CD4-positive, alpha-beta T cell treated with Interleukin-1 beta for 1 hour (primary cell): ENCODE measurements at regions not wholly inside any gene's neighbourhood (a gene's known extent, or its start where the extent isn't known, plus 50 kb on each side); places are given as distances from the start of the nearest gene placed in this dataset.
"Not testable (repeated sequence)": the region's sequence is repeated elsewhere in the genome, so short reads cannot be mapped to it uniquely, and the experiment has no call there.

ENCODE experiments used
- DNase-seq, 2 donors: peaks; one replicate each; pipeline ENCODE4 v3.0.0-alpha.2; 2020 to 2022

DNA sequence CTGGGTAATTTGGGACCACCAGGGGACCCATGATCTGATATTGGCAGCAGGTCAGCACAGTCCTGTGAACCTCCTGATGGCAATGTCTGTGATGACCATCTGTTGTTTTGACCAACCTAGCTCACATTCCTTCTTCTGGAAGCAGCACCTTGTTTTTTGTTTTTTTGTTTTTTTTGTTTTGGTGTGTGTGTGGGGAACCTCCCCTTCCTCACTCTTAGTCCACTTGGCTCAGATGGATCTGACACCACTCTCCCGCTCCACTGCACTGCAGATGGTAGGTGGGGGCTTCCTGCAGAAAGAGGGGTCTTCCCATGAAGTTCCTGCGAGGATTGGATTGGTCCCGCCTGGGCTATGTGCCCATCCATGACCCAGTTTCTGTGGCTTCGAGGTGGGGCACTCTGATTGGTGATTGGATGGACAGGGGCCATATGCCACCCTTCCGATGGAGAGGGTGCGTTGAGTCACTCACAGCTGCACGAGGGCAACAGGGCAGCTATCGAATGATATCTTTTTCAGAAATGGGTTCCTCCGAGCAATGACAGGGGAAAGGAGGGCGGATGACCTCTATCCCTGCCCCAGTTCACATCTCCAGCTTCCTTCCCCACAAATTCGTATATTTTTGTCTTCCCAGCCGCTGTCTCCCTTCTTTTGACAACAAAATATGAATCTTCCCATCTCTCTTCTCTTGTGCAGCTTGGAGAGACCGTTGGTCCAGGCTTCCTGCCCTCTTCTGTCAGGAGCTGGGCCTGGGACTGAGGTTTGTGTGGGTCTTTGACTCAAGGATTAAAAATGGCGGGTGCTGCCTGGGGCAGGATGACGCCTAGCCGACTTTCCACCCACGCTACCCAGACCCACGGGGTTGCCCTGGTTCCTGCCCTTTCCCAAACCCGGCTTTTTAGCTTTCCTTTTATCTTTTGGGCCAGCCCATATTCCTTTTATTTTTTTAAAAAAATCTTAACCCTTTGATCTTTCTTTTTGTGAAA, 132.1 kb upstream of the KCNG1 start:
- DNase-seq: no peak

DNA sequence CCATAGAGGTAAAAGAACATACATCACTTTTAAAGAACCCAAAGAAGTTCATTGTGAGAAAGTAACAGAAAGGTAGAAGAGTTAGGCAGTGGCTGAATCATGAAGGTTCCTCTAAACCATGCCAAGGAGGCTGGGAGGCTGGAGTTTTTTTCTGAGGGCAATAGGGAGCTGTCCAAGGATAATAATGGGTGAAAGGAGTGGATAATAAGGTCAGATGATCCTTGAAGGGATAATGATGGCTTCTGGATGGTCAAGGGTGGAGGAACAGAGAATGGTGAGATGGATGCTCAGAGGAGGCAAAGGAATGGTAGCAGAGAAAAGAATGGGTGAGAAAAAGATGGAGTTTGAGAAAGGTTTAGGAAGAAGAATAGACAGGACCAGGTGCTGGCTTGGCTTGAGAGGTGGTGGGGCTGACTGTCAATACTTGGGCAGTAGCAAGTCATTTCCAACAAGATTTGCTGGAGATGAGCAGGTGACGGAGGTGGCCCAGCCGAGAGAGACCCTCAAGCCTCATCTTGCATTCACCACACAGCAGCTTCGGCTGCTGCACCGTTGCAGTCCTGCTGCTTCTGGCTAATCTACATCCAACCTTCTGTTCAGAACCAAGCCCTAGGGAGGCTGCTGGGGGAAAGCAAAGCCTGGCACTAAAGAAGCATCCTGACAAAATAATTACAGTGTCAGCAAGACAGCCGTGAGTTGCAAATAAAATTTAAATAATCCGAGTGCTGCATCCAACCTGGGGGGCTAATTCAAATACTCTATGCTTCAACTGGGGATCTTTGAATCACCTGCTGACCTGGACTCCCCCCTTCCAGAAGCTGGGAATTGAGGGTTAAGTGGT, 131.2 kb upstream of the KCNG1 start:
- DNase-seq: no peak

DNA sequence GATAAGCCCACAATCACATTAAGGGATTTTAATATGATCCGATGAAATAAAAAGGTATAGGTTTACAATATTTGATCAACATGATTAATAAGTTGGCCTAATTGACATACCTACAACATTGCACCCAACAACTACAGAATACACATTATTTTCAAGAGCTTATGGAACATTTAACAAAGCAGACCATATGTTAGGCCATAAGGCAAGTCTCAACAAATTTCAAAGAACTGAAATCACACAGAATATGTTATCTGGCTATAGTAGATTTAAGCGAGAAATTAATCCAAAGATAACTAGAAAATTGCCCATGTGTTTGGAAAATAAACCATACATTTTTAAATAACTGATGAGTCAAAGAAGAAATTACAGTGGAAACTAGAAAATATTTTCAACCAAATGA, 126.0 kb upstream of the KCNG1 start:
- no peak for DNase-seq

DNA sequence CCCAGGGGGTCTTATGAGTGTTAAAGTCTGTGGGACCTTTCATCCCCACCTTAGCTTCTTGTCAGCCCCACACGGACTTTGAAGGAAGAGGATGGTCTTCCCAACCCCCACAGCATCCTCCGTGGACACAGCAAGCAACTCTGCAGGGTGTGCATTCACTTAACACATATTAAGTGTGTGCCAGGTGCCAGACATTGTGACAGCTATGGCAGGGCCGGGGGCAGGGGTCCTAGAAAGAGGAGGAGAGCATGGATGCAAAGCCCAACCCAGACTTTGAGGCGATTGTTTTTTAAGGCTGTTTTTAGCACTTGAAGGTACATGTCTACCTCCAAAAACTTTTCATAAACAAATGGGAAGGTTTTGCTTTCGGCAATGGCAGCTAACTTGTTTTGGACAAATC, 121.6 kb upstream of the KCNG1 start:
- no peak for DNase-seq

DNA sequence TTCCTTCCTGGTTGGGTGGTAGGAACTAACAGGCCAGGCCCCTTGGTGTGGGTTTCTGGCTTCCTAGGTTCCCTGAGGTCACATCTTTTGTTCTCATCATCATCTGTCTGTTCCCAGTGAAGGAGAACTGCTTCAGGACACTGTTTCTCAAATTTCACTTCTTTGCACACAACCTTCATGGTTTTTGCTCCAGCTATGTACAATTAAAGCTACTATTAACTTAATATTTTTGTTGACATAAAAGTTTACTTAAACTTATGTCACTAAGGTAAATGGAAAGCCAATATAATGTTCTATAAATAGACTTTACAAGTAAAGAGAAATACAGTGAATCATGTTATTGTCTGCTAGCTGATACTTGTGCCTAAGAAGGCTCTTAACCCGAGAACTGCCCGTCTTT, 120.7 kb upstream of the KCNG1 start:
- DNase-seq: no peak

DNA sequence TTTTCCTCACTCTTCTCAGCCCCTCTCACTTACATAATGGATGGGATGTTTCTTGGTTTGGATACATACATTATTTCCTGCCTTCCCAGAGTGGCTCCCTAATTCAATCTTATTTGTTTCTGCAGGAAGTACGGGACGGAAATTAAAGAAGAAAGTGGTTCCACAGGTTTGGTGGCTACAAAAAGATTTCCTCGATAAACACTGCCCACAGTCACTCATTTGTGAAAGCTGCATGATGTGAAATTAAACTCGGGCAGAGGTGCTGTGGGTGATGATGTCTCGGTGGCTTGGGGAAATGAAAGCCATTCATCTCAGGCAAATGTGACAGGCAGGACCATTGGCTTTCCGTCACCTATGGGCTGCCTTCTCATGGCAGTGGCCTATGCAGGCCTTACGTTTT, 119.5 kb upstream of the KCNG1 start:
- DNase-seq: no peak

DNA sequence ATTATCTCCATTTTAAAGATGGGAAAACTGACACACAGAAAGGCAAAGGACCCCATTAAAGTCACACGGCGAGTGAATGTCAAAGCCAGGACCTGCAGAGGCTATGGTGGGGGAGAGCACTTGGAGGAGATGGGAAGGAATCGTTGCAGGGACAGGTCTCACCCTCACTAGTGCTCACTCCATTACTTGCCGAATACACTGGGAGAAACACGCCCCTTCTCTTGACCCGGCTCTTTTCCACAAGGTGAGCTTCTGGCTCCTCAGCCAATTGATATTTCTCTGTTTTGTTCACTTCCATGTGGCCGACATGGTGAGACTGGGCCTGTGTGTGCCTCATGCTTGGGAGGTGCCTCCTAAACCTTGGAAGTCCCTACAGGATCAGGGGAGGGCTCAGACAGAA, 117.8 kb upstream of the KCNG1 start:
- no peak for DNase-seq

DNA sequence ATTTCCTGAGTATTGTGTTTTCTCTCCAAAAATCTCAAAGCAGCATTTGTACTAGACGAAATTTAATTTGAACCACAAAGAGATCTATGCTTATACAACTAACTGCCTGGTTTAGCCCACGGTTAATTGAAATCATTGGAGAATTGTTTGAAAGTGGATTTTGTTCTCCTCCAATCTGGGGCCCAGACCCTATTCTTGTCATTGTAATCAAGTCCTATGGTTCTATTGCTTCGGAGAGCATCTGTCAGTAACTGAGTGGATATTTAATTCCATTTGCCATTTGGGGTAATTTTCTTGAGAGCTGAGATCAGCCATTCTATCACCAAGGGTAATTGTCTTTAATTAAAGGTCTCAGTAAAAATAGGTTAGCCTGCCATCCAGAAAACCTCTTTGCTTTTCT, 117.0 kb upstream of the KCNG1 start:
- no peak for DNase-seq

DNA sequence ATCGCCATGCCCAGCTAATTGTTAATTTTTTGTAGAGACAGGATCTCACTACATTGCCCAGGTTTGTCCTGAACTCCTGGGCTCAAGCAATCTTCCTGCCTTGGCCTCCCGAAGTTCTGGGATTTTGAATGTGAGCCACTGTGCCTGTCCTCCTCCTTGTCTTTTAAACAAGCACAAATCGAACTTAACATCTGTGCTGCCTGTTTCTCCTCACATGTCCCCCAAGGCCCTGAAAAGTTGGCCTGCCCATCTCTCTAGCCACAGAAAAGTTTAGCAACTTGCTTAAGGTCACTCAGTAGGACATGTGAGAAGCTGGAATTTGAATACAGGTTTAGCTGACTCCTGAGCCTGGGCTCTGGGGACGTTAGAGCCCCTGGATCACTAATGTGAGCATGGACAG, 115.7 kb upstream of the KCNG1 start:
- DNase-seq: no peak

DNA sequence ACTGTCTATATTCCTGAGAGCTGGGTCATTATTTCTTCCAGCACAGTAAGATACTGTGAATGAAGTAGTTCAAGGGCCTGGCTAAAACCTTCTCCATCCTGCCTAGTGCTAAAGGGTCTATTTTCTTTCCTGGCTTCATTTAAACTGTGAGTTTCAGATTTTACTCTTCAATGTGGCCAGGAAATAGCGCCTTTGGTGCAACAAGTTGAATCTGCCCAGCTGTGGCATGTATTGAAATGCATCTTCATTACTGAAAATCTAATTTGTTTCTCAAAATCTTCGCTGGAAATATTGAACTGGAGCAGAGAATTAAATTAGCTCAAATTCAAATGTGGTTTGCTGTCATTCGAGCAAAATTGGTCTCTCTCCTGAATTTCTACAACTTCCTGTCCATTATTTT, 114.6 kb upstream of the KCNG1 start:
- no peak for DNase-seq

DNA sequence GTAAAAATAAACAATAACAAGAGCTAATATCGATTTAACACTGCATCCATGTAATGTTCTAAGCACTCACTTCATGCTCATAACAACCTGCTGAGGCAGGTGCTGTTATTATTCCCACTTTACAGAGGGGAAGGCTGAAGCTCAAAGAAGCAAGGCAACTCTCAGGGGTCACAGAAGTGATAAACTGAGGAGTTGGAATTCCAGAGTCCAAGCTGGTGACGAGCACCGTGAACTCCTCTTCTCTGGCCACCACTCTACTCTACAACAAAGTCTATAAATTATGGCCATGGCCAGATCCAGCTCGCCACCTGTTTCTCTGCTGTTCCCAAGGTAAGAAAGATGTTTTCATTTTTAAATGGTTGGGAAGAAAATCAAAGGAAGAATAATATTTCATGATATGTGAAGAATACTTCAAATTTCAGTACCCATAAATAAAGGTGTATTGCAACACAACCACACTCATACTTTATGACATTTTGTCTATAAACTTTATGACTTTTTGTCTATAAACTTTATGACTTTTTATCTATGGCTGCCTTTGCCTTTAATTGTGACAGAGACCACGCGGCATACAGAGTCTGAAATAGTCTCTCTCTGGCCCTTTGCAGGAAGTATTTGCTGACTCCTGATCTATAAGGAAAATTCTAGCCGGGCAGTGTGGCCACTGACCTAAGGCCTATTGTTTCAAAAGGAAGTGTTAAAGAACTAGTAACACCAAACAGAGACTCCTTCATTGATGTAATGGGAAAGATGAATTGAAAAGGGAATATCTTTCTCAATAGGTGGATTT, 113.2 kb upstream of the KCNG1 start:
- DNase-seq: no peak

DNA sequence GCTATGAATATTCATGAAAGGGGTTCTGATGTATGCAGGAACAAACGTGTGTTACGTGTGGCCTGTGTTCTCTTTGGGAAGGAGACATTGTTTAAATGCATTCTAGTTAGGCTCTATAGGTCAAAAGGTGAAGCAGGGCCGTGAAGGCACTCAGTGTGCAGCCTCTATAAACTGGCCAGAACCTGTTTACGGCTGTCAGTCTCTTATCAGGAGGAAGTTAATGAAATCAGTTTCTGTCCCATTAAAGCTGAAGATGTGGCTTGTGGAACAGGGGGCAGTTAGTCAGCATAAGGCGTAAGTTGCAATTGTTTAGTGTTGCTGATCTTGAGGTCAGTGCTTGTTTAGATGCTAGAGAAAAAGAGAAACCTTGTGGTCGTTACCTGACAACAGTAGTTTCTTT, 111.5 kb upstream of the KCNG1 start:
- DNase-seq: no peak

DNA sequence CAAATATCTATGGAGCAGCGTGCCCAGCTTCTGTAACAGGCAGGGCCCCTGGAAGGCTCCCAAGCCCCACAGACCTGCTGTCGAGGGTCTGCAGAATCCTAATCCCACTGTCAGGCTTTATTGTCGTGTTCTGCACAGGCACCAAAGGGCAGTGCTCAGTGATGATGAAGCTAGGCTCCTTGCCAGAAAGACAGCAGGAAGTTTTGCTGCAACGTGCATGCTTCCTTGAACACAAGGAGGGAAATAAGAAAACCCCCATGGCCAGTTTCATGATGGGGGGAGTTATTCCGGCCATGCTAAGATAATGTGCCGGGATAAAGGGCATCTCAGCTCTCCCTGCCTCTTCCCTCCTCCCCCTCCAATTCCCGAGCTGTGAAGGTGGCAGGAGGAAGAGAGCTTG, 109.4 kb upstream of the KCNG1 start:
- no peak for DNase-seq

DNA sequence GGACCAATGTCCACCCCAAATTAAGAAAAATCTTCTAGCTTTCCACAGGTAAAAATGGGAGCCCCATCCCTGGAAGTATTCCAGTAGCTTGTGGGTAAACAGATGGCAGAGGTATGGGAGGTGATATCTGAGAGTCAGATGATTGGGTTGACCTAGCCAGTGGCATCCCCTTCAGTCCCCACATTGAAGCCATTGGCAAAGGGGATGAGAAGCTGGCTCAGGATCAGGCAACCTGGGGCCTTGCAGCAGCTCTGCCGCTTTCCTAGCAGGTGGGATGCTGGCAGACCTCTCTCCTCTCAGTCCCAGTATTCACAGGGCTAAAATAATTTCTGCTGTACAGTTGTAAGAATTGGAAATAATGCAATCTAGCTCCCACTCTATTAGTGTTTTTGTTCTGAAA, 108.9 kb upstream of the KCNG1 start:
- no peak for DNase-seq

DNA sequence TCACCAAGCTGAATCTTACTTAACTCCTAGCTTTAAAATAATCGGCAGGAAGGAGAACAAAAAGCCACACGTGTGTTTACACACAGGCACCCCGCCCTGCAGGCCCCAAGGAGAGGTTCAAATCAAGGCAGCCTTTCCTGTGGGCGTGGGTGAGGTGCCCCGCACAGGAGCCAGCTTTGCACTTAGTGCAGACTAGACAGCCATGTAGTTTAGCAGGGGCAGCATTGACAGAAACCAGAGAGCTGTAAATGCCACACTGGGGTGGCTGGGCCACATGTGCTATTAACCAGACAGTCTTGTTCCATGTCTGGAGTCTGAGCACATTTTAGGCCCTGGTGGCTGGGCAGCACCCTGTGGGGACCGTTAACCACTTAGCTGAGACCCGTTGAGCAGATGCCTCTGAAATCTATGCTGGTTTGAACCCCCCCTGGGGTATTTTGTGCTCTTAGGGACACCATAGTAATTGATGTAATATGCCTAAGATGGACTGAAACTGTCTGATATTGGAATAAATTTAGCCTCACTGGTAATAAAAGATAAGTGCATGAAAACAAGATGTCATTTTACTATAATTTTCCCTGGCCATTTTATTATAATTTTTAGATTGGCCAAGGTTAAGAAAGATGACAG, 106.4 kb upstream of the KCNG1 start:
- DNase-seq: no peak

DNA sequence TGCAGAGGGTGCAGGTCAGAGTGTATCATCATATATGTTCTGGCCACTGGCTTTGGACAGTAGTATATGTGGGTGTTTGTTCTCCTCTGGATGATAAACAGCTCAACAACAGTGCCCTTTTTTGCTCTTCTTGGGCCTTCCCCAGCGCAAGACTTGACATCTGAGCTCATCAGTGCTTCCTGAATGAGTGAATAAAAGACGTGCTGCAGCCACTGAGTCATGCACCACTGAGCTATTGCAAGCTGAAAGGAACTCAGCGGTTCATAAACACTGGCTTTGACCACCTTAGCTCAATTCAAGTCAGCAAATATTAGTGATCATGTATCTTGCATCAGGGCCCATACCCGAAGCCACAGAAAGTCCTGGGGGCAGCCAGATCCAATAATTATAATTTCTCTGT, 105.3 kb upstream of the KCNG1 start:
- no peak for DNase-seq

DNA sequence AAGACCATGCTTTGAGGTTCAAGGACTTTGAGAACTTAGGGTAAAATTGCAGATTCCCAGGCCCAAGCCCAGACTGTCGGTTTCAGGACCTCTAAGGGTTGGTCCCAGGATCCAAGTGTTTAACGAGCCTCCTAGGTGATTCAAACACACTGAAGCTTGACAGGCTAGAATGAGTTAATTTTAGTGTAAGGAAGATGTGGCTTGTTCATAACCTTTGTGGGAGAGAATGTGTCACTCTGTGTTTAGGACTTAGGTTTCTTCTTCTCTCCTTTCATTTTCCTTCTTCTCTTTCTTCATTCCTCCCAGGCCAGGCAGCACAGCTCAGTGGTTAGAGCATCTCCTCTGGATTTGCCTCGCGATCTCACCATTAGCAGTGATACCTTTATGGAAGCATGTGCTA, 104.8 kb upstream of the KCNG1 start:
- DNase-seq: no peak

DNA sequence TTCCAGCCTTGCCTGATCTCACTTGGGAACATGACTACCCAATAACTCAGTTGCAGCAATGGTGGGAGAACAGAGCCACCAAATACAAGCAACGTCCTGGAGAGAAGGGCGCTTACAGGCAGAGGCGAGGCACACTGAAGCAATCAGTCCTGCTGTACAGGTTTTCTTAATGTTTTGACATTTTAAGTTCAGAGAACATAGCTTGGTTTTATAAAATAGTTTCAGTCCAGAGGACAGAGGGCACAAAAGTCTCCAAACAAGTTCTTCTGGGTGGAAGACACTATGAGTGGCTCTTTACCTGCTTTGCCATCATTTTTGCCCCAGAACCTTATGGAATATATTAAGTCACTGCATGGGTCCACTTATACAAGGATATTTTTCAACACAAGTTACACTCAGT, 103.4 kb upstream of the KCNG1 start:
- DNase-seq: no peak

DNA sequence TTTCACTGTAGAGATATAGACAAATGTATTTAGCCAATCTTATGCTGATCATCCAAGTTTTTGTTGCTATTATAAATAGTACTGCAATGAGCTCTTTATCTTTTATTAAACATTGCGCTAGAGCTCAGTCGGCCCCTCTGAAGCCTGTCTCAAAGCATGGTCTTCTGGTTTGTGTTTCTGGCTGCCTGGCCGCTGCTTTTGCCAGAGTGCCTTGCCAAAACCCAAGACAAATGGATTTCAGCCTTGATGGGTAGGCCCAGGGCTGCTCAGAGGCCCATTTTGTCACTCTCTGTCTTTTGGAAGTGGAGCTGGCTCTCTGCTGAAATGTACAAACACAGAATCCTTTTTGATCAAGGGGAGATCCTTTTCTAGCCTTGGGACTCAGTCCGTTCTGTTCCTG, 102.9 kb upstream of the KCNG1 start:
- no peak for DNase-seq

DNA sequence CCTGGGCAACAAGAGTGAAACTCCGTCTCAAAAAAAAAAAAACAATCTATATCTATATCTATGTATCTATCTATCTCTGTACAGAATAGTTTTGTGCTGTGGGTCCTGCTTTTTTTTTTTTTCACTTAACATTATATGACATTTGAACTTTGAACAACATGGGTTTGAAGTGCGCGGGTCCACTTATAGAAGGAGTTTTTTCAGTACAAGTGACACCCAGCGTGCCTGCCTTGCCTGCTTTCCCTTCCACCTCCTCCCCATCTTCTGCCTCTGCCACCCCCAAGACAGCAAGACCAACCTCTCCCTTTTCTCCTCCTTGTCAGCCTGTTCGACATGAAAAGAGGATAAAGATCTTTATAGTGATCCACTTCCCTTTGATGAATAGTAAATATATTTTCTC, 102.2 kb upstream of the KCNG1 start:
- no peak for DNase-seq

DNA sequence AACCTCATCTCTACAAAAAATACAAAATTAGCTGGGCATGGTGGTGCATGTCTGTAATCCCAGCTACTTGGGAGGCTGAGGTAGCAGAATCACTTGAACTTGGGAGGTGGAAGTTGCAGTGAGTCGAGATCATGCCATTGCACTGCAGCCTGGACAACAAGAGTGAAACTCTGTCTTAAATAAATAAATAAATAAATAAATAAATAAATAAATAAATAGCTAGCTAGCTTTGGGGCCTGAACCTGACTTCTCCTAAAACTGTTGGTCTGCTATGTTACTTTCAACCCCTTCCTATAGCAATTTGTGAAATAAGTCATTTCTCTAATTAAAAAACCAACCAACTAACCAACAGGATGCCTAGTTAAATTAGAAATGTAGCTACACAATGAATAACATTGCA, 101.0 kb upstream of the KCNG1 start:
- DNase-seq: not testable (repeated sequence)

DNA sequence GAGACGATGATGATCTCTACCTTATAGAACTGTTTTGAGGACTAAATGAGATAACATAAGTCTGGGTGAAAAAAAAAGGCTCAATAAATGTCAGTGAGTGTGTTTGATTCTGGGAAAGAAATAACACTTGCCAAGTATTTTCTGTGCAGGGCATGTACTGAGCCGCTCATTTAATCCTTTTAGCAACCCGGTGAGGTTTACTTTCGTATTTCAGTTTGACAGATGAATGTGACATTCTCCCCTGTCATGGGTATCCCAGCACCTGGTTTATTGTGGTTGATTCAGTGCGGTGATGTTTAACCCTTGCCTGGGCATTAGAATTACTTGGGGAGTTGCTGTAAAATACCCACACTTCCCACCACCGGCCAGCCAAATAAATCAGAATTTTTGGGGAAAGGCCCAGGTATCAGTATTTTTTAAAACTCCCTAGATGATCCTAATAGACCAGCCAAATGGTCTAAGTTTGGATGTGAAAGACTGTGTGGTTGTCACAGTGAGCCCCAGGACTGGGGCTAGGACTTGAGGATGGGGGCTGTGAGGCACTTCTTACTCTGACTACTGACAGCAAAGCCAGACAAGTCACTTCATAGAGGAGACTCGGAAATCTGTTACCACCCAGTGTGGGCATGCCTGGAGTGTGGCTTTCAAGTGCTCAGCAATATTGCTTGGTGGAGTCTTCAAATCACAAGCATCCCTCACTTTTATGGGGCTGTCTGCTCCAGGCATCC, 100.2 kb upstream of the KCNG1 start:
- DNase-seq: no peak
